ENCODE measurements at regions not wholly inside any gene's neighbourhood (a gene's known extent, or its start where the extent isn't known, plus 50 kb on each side); places are given as distances from the start of the nearest gene placed in this dataset.

GRCh38 chr10:113226831-113227445, 276.9 kb downstream of the TCF7L2 start:
- no peaks in the 10 kb centered on the region for H3K27me3 ChIP-seq (ENCODE audit: control insufficient read depth, insufficient read depth, low read length)
- no peaks in the 10 kb centered on the region for H3K36me3 ChIP-seq (ENCODE audit: control insufficient read depth, insufficient read depth, low read length)
- H3K4me3 ChIP-seq (ENCODE audit: low read depth, low read length), result no peak overlapping the region
- no peak for DNase-seq (ENCODE audit: low read depth)
- TF ChIP-seq, protein P1, sequence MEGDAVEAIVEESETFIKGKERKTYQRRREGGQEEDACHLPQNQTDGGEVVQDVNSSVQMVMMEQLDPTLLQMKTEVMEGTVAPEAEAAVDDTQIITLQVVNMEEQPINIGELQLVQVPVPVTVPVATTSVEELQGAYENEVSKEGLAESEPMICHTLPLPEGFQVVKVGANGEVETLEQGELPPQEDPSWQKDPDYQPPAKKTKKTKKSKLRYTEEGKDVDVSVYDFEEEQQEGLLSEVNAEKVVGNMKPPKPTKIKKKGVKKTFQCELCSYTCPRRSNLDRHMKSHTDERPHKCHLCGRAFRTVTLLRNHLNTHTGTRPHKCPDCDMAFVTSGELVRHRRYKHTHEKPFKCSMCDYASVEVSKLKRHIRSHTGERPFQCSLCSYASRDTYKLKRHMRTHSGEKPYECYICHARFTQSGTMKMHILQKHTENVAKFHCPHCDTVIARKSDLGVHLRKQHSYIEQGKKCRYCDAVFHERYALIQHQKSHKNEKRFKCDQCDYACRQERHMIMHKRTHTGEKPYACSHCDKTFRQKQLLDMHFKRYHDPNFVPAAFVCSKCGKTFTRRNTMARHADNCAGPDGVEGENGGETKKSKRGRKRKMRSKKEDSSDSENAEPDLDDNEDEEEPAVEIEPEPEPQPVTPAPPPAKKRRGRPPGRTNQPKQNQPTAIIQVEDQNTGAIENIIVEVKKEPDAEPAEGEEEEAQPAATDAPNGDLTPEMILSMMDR (IDR thresholded peaks at IDR 0.05; ENCODE audit: insufficient read depth, low read length, poor library complexity, severe bottlenecking), result no peak

DNA sequence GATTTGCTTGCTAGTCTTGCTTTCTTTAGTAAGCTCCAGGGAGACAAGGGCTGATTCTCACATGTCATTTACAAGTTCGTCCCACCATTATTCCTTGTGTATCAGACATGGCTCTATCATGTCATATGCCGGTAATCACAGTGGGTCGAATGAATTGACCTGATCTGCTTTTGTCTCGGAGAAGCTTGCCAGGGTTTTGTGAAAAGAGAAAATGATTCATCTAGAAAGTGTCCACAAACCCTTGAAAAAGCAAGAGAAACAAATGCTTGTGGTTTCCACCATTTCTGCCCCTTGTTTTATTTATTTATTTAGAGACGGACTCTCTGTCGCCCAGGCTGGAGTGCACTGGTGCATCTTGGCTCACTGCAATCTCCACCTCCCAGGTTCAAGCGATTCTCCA, 278.5 kb downstream of the TCF7L2 start:
- no peak overlapping the region for H3K4me3 ChIP-seq (ENCODE audit: low read depth, low read length)
- DNase-seq (ENCODE audit: low read depth), result peak; percentile 38
- TF ChIP-seq, protein P1 (IDR thresholded peaks at IDR 0.05; ENCODE audit: insufficient read depth, low read length, poor library complexity, severe bottlenecking), result no peak

DNA sequence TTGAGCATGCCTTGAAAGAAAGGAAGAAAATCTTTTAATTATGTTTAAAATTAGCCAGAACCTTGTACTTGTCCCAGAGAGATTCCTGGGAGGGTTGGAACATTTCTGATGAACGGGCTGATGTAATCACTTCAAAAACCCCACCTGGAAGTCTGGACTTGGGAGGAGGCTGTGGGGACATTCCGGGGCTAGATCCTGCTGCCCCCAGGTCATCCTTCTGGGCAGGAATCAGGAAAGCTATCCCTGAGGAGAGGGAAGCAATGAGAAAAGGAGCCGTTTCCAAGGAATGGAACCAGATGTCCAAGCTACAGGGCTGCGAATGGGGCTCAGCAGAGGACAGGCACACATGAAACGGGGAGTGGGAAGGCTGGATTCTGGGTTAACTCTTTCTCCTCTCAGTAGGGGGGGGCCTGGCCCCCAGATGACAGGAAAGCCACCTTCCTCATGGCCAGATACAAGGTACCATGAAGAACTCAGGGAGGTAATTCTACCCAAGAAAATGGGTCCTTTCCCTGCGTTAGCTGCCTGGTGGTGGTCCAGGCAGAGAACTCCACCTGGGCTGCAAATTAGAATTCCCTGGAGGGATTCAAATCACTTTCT, 280.1 kb downstream of the TCF7L2 start:
- Histone ChIP-seq H3K27me3 (ENCODE audit: control insufficient read depth, insufficient read depth, low read length) (no peaks in the 10 kb centered on the region), H3K36me3 (ENCODE audit: control insufficient read depth, insufficient read depth, low read length) (no peaks in the 10 kb centered on the region), H3K4me3 (ENCODE audit: low read depth, low read length) (no peak overlapping the region)
- no peak for DNase-seq (ENCODE audit: low read depth)
- TF ChIP-seq, protein P1 (IDR thresholded peaks at IDR 0.05; ENCODE audit: insufficient read depth, low read length, poor library complexity, severe bottlenecking), result no peak

More for the DNA sequence above, 278.5 kb downstream of the TCF7L2 start:
- Histone ChIP-seq H3K27me3 (ENCODE audit: control insufficient read depth, insufficient read depth, low read length) (no peaks in the 10 kb centered on the region), H3K36me3 (ENCODE audit: control insufficient read depth, insufficient read depth, low read length) (no peaks in the 10 kb centered on the region)

DNA sequence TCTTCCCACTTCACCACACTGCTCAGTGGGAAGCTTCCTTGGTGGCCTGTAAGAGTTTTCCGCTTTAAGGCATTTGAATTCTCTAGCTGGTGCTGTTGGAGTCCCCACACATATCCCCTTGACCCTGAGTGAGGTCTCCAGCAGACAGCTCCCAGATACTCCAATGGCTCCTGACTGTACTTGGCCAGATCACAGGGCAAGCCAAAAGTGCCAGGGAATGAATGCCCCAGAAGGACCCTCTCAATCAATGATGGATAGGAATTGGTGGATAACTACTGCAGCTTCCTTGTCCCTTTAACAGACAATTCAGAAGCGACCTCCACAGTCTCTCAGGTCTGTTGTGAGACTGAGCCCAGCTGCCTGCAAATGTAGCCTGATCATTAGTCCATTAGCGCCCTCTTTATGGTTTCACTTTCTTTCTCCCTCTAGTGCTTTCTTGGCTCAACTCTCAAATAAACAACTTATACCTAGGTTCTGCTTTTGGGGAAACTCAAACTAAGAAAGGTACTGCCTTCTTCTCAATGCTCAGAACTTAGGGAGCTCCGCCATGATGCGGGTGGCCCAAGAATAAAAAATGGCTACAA, 283.0 kb downstream of the TCF7L2 start:
- H3K4me3 ChIP-seq (ENCODE audit: low read depth, low read length), result no peak overlapping the region
- H3K27me3 ChIP-seq (ENCODE audit: control insufficient read depth, insufficient read depth, low read length), result no peaks in the 10 kb centered on the region
- DNase-seq (ENCODE audit: low read depth), result no peak
- no peaks in the 10 kb centered on the region for H3K36me3 ChIP-seq (ENCODE audit: control insufficient read depth, insufficient read depth, low read length)
- TF ChIP-seq, protein P1 (IDR thresholded peaks at IDR 0.05; ENCODE audit: insufficient read depth, low read length, poor library complexity, severe bottlenecking), result no peak

DNA sequence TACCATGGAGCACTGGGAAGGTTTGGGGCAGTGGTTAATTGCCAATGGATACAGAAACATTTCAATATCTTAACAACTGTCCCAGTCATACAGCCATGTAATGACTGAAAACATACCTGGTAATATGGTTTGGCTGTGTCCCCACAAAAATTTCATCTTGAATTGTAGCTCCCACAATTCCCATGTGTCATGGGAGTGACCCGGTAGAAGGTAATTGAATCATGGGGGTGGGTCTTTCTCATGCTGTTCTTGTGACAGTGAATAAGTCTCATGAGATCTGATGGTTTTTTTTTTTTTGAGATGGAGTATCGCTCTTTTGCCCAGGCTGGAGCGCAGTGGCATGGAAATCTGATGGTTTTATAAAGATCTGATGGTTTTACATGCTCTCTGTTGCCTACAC, 284.4 kb downstream of the TCF7L2 start:
- TF ChIP-seq, protein P1 (IDR thresholded peaks at IDR 0.05; ENCODE audit: insufficient read depth, low read length, poor library complexity, severe bottlenecking), result no peak
- H3K36me3 ChIP-seq (ENCODE audit: control insufficient read depth, insufficient read depth, low read length), result no peaks in the 10 kb centered on the region
- no peak overlapping the region for H3K4me3 ChIP-seq (ENCODE audit: low read depth, low read length)
- DNase-seq (ENCODE audit: low read depth), result no peak
- no peaks in the 10 kb centered on the region for H3K27me3 ChIP-seq (ENCODE audit: control insufficient read depth, insufficient read depth, low read length)
